ENCODE measurements at regions not wholly inside any gene's neighbourhood (a gene's known extent, or its start where the extent isn't known, plus 50 kb on each side); places are given as distances from the start of the nearest gene placed in this dataset.
A peak's percentile ranks its signal among the peaks of the same experiment; 100 is the strongest.
"Not testable (repeated sequence)": the region's sequence is repeated elsewhere in the genome, so short reads cannot be mapped to it uniquely, and the experiment has no call there.

DNA sequence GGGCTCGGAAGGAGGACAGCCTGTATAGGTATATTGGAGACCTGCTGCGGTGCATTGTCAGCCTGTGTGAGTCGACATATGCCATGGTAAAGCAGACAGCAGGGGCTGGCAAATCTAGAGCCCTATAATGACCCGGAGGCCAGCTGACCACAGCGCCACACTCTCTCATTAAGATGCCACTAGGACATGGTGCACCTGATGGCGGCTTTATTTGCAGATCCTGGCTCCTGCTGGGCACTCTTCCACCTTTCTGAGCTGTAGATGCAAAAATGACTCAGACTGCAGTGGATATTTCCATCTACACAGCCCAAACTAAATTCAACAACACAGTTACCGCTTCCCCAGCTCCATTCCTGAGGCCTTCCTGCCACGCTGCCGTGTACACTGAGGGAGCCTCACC, 389.9 kb downstream of the TNS1 start:
- DNase-seq (no peak), ATAC-seq (no peak)
- intact Hi-C loops (cut with micrococcal nuclease) = no loop called here

DNA sequence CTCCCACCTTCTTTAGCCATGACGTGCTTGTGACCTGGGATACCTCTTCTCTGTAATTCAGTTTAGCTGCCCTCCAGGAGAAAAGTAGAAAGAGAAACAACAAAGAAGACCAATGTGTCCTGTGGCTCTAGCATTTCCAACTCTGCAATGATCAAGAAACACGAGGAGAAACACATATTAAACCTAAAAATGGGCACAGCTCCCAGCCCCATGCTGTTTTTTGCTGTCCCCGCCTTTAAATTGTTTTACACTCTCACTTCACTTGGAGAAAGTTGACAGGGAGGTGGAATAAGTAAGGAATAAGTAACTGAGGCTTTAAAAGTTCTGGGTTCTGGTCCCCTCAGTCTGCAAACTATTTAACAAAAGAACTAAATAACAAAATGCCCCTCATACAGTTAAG, 390.6 kb downstream of the TNS1 start:
- intact Hi-C loops (cut with micrococcal nuclease) = no loop called here
- DNase-seq (no peak), ATAC-seq (no peak)

DNA sequence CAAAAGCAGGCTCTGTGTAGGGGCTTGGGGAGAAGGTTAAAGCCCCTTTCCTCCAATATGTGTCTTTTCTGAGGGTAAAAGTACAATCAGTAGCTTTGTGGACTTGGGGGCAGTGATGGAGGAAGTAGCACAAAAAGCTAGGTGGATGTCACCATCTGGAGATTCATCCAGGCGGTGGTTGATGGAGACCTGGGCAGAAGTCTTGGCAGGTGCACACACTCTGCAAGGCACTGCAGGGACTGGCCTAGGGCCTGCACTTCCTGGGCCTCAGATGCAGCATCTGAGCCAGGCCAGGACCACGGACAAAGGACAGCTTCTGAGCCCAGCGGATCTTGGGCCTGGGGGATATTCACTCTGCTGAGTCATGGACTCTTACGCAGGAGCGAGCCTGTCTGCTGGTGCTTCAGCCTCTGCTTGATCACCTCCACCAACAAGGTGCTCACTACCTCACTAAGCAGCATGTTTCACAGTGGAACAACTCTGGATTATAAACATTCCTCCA, 391.1 kb downstream of the TNS1 start:
- intact Hi-C loops (cut with micrococcal nuclease) = no loop called here
- DNase-seq (no peak), ATAC-seq (no peak)

DNA sequence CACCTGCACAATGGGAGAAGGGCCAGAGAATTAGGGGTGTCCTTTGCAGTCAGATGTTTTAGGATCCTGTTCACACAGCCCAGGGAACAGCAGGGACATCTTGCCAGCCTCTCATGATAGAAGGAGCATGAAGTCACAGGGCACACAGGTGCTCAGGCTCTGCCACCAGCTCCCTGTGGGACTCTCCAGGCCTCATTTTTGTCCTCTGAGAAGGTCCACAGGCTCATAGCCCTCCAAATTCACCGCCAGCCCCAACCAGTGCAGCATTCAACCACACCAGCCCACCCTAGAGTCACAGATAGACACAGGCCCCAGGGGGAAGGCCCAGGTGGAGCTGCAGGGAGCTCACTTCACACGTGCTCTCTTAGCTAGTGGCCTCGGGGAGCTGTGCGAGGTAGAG, 391.7 kb downstream of the TNS1 start:
- no peak for ATAC-seq
- no peak for DNase-seq
- intact Hi-C loops (cut with micrococcal nuclease) = no loop called here

DNA sequence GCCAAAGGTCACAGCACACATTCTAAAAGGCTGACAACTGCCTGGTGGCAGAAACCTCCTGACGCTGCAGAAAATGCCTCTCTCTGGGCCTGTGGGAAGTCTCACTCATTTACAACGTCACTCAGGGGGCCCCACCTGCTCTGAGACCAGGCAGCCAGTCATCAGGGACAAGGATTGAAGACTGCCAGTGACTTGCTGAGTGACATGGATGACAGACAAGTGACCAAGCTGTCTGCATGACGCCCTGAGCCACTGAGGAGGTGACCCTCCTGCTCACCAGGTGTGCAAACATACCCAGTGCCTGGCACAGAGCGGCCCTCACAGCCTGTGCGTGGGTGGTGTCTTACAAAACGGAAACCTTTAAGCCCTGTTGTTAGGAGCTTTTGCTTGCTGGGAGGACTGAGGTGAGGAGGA, 392.4 kb downstream of the TNS1 start:
- ATAC-seq (no peak), DNase-seq (no peak)
- intact Hi-C loops (cut with micrococcal nuclease) = no loop called here

DNA sequence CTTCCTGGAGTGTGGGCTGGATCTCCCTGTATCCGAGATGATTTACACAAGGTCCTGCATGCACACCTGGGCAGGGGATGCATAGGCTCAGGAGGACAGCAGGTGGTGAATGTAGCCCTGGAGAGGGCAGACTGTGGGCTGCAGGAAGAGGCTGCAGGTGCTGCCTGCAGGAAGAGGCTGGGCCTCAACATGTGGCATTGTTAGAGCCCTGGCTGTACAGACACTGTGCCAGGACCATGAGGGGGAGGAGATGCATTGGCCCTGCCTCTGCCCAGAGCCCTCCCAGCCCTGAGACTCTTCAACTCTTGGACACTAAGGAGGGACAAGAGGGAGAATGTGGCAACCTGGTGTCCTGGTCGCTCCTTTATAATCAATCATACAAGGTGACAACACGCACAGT, 392.8 kb downstream of the TNS1 start:
- no peak for DNase-seq
- no peak for ATAC-seq
- intact Hi-C loops (cut with micrococcal nuclease) = no loop called here

DNA sequence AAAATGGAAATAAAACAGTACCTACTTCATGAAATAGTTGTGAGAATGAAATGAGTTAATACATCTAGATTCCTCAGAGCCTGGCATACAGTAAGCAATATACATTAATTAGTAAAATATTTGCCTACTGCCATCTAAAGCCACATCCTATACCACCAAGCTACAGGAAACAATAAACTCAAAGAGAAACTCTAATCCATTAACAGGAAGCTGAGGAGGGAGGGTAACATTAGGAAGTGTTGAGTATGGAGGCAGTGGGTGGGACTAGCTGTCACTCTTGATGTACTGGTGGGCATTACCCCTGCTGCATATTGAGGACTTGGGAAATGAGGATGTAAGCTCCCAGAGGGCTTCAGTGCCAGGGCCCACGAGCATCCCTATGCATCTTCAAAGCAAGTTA, 396.5 kb downstream of the TNS1 start:
- ATAC-seq = no peak
- DNase-seq = no peak
- intact Hi-C loops (cut with micrococcal nuclease) = no loop called here

DNA sequence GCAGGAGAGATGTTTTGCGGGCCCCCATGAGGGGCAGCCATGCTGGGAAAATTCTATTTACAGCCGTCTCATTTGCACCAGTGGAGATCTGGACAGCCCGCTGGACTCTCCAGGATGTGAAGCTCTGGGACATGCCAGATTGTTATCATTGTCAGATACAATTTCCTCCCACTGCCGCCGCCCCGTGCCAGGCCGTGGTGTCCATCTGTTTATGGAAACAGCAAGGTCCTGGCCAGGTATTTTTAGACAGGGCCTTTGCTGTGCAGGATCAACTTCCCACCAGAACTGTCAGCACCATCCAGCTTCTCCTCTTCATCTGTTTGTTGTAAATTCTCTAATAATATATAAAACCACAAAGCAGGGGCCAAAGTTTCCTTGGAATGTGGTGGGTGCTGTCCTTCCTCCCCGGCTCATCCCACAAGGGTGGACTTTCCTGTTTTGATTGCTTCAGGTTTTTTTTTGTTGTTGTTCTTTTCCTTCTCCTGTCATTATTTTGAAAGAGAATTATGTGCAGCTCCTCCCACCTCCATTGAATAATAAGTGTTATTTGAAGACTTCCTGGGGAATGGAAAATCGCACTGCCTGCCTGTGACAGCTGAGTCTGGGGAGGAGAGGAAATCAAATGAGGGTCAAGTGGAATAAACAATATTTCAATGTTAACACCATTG, 398.1 kb downstream of the TNS1 start:
- peak; percentile 75 for DNase-seq
- intact Hi-C loops (cut with micrococcal nuclease) = no loop called here
- peak; percentile 91 for ATAC-seq

DNA sequence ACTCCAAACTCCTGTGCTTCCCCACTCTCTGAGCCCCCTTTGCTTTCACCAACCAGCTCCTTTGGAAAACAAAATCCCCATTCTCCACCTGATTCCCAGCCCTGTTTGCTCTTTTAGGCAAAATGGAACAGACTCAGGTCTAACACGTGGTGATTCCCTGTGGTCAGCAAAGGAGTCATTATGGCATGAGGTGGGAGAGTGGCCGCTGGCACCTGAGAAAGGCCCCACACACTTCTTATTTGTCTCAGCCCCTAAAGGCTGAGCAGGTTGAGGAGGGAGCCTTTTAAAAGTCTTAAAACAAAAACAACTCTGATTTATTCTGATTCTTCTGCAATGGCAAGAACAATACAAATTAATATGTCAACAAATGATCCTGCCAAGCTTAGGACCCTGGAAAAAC, 401.2 kb downstream of the TNS1 start:
- ATAC-seq (no peak), DNase-seq (no peak)
- intact Hi-C loops (cut with micrococcal nuclease) = no loop called here

DNA sequence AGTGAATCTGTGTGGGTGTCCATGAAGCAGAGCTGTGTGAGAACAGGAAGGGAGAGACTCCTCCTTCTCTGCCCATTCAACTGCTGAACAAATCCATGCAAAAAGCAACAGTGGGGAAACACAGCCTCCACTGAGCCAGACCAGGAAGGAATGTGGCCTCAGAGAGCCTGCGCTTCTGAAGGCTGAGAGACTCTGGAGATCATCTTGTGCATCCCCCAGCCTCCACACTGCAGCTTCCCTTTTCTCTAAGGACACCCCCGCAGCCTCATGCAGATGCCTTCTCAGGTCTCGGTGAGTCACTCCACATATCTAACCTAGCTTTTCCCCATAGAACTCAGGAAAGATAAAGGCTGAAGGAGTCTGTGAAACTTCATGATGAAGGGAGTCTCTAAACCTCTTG, 402.9 kb downstream of the TNS1 start:
- DNase-seq (no peak), ATAC-seq (no peak)
- intact Hi-C loops (cut with micrococcal nuclease) = no loop called here

DNA sequence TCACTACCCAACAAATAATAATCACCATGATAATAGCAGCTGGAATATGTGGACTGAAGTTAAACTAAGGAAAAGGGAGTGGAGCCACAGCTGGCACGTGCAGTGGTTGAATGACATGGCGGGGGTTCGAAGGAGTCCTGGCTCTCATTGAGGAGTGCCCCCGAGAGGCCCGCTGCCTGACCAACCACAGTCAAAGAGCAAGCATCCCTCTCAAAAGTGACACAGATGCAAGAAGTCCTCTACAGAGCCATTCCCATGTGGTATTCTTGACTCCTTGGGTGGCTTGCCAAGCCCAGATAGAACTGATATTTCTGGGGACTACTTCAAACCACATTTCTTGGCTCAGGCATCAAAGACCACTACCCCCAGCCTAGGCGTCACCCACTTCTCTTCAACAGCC, 405.1 kb downstream of the TNS1 start:
- intact Hi-C loops (cut with micrococcal nuclease) = no loop called here
- DNase-seq (no peak), ATAC-seq (no peak)

DNA sequence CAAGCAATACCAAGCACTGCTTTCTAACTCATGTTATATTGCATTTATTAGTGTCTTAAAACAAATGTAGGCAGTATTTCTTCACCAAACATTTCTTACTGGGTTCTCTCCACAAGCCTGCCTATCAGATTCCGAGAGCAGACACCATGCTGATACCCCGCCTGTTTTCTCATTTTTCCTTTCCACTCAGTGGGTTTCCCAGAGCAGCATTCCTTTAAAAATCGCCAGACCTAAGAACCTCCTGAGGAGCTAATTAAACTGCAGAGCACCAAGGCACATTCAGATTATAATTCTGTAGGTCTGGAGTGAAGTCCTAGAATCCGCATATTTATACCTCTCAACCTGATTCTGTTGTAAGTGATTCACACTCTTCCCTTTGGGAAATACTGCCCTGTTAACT, 405.6 kb downstream of the TNS1 start:
- DNase-seq (no peak), ATAC-seq (no peak)
- intact Hi-C loops (cut with micrococcal nuclease) = no loop called here

DNA sequence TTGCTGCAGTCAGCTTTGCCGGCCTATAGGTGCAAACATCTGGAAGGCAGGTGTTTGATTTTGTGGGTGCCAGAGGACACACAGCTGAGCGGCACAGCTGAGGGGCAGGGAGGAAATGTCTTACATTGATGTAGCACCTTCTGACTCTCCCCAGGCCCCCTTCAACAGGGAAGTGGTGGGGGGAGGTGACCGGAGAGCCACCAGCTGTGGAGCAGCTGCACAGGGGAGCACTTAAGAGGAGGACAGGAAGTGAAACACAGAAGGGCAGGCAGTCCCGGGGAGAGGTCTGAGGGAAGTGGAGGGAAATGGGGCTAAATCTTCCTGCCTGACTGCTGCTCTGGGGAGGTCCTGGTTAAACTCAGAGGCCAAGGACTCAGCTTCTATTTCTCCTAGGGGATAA, 409.1 kb downstream of the TNS1 start:
- intact Hi-C loops (cut with micrococcal nuclease) = no loop called here
- no peak for DNase-seq
- ATAC-seq = peak; percentile 23

DNA sequence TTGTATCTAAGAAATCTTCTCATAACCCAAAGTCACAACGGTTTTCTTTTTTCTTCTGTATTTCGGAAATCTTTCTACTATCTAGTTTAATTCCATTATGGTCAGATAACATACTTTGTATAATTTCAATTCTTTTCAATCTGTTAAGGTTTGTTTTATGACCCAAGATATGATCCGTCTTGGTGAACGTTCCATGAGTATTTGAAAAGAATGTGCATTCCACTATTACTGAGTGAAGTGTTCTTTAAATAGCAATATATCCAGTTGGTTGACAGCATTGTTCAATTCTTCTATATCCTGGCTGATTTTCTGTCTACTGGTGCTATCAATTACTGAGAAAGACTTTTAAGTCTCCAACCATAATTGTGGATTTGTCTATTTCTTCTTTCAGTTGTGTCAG, 414.5 kb downstream of the TNS1 start:
- no peak for ATAC-seq
- intact Hi-C loops (cut with micrococcal nuclease) = no loop called here
- no peak for DNase-seq

DNA sequence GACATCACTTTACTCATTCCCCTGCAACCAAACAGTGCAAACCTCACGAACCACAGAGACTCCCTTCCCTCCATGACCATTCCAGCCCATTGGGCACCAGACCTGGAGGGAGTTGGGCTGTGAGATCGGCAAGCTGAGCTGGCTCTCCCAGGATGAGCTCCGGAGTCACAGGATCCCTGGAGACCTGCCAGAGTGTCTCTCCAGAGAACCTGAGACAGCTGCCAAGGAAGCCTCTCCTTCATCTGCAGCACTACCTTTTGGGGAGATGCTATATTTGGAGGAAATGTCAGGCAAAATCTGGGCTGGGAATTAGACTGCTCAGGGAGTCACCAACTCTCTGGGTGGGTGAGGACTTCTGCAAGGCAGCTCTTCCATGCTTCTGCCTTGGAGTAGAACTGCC, 417.4 kb downstream of the TNS1 start:
- DNase-seq (no peak), ATAC-seq (peak; percentile 72)
- intact Hi-C loops (cut with micrococcal nuclease) = no loop called here

DNA sequence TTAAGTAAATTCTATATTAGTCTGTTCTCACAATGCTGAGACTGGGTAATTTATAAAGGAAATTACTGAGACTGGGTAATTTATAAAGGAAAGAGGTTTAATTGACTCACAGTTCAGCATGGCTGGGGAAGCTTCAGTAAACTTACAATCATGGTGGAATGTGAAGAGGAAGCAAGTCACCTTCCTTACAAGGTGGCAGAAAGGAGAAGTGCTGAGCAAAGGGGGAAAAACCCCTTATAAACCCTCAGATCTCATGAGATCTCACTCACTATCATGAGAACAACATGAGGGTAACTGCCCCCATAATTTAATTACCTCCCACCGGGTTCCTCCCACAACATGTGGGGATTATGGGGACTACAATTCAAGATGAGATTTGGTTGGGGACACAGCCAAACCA, 422.4 kb downstream of the TNS1 start:
- ATAC-seq; intact Hi-C loops (cut with micrococcal nuclease); DNase-seq: not testable (repeated sequence)

DNA sequence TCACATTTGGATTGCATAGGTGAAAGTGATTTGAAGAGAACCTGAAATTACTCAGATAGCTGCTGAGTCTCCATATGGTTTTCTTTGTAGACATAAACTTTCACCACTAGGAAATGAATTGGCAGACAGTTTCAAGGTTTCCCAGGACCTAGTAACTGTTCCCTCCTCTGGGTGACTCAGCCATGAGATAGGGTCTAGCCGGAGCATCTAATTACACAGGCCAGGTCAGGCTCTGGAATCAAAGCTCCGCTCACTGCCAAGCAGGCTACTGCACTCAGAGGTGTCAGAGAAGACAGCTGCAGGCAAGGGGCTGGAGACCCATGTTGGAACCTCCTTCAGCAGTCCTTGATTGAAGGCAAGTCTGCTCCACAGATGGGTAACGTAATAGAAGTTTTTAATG, 429.2 kb downstream of the TNS1 start:
- intact Hi-C loops (cut with micrococcal nuclease) = no loop called here
- peak; percentile 78 for ATAC-seq
- no peak for DNase-seq

DNA sequence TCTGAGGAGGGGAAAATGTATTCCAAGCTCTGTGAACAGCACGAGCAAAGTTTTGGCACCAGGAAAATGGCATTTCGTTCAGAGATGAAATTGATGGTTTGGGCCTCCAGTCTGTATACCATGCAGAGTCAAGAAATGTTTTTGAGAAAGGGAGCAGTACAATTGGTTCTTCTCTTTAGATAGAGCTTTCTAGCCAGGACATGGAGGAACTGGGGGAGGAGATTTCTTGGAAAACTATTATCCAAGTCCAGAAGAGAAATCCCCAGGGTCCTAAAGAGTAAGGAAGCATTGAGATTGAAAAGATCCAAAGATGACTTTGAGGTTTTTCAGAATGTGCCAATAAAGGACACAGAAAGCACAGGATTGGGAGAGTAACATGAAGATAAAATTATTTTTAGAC, 432.4 kb downstream of the TNS1 start:
- DNase-seq = no peak
- intact Hi-C loops (cut with micrococcal nuclease) = no loop called here
- peak; percentile 55 for ATAC-seq

DNA sequence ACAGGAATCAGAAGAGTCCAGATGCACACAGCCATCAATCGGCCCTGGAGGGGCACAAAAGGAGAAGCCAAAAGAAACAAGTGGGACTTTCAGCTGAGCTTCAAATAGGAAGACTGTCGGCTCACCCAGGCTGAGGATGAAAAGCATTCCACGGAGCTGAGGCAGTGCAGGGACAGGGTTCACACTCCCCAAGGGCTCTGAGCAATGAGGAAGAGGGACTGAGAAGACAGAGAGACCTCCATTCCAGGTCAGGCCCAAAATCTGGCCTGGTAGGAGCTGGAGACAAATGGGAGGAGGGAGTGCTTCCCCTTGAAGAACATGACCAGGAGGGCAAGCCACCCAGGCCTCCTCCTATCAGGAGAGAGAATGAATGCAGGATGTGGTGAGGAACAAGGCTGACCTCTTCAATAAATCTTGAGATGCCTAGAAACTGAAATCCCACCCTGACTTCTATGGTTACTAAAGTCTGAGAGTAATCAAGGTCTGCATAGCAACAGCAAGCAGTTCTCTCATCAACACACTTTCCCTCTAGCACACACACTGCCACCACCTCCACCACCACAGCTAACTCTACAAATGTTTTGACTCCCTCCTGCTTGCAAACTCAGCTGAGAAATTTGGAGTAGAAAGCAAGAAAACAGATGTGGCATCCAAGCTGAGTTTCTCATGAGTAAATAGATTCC, 434.4 kb downstream of the TNS1 start:
- ATAC-seq (no peak), DNase-seq (no peak)
- intact Hi-C loops (cut with micrococcal nuclease) = no loop called here

DNA sequence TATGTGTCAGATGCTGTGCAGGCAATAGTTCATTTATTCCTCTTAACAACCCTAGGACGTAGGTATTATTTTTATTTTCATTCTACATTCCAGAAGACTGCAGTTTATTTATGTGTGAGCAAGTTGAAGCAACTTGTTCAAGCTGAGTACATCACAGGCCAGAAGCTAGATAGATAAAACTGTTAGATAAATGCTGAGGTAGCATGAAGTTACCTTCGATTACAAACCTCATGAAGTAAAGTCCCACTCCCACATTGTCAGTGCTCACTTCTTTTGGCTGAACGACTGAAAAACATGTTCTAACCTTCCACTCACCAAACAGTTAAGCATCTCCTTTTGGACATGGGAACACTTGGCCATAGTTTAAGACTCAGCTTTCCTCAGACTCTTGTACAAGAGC, 439.2 kb downstream of the TNS1 start:
- DNase-seq = no peak
- intact Hi-C loops (cut with micrococcal nuclease) = no loop called here

DNA sequence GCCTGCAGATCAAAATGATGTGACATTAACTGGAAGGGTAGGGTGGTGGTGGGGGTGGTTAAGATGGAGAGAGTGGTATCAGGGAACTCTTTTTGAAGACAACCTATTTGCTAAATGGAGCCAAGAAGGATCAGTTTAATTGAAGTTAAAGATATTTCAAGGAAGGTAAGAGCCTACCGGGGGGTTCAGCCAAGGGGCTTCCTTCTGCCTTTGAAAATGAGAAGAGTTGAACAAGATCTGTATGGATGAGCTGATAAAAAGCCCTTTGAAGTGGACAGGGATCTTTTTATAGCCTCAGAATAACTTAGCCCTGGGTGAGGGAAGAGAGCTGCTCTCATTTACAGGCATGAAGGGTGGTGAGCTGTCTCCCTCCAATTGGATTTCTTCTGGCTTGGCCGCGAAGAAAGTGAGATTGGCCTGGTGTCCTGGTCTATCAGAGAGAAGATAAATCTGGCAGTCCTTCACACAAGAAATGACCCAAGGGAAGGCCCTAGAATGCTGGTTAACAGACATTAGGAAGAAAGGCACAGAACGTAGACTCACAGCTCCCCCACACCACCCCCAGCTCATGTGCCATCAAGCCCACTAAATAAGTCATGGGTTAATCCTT, 439.8 kb downstream of the TNS1 start:
- ATAC-seq = no peak
- intact Hi-C loops (cut with micrococcal nuclease) = no loop called here
- no peak for DNase-seq

More for the DNA sequence above, 439.2 kb downstream of the TNS1 start:
- no peak for ATAC-seq

Measured in left ventricle myocardium superior (tissue), 1 donor.